ENCODE measurements at regions not wholly inside any gene's neighbourhood (a gene's known extent, or its start where the extent isn't known, plus 50 kb on each side); places are given as distances from the start of the nearest gene placed in this dataset.
"Not testable (repeated sequence)": the region's sequence is repeated elsewhere in the genome, so short reads cannot be mapped to it uniquely, and the experiment has no call there.

- not testable (repeated sequence) for DNase-seq (ENCODE audit: low spot score)
Measured at GRCh38 chr13:18663222-18663621, 518.4 kb downstream of the TUBA3C start.

- peak; percentile 22 for DNase-seq (ENCODE audit: low spot score)
Measured at GRCh38 chr13:18643644-18644172, 537.9 kb downstream of the TUBA3C start.

GRCh38 chr13:18628928-18629327 lies 552.7 kb downstream of the TUBA3C start:
- not testable (repeated sequence) for DNase-seq (ENCODE audit: low spot score)

GRCh38 chr13:18628428-18628827 lies 553.2 kb downstream of the TUBA3C start:
- DNase-seq (ENCODE audit: low spot score) = no peak

- DNase-seq (ENCODE audit: low spot score) = not testable (repeated sequence)
Measured at GRCh38 chr13:18624061-18624460, 557.6 kb downstream of the TUBA3C start.

- DNase-seq (ENCODE audit: low spot score) = not testable (repeated sequence)
Measured at GRCh38 chr13:18618442-18618841, 563.2 kb downstream of the TUBA3C start.

GRCh38 chr13:18610476-18610875 lies 571.1 kb downstream of the TUBA3C start:
- DNase-seq (ENCODE audit: low spot score) = not testable (repeated sequence)

GRCh38 chr13:18609371-18609770 lies 572.3 kb downstream of the TUBA3C start:
- not testable (repeated sequence) for DNase-seq (ENCODE audit: low spot score)

- DNase-seq (ENCODE audit: low spot score) = not testable (repeated sequence)
Measured at GRCh38 chr13:18608851-18609250, 572.8 kb downstream of the TUBA3C start.

- not testable (repeated sequence) for DNase-seq (ENCODE audit: low spot score)
Measured at GRCh38 chr13:18600366-18600765, 581.3 kb downstream of the TUBA3C start.

GRCh38 chr13:18599791-18600211 lies 581.8 kb downstream of the TUBA3C start:
- DNase-seq (ENCODE audit: low spot score) = not testable (repeated sequence)

GRCh38 chr13:18598543-18598942 lies 583.1 kb downstream of the TUBA3C start:
- not testable (repeated sequence) for DNase-seq (ENCODE audit: low spot score)

GRCh38 chr13:18597940-18598339 lies 583.7 kb downstream of the TUBA3C start:
- DNase-seq (ENCODE audit: low spot score) = not testable (repeated sequence)

- not testable (repeated sequence) for DNase-seq (ENCODE audit: low spot score)
Measured at GRCh38 chr13:18577103-18577502, 604.5 kb downstream of the TUBA3C start.

GRCh38 chr13:18567890-18568289 lies 613.7 kb downstream of the TUBA3C start:
- not testable (repeated sequence) for DNase-seq (ENCODE audit: low spot score)
